WTC11 (cell line): ENCODE measurements at regions not wholly inside any gene's neighbourhood (a gene's known extent, or its start where the extent isn't known, plus 50 kb on each side); places are given as distances from the start of the nearest gene placed in this dataset.

ENCODE experiments used
- ATAC-seq: fragments of 200-7000 bp; cut with Tn5 transposase; 2 replicates; pipeline ENCODE4 v1.10.0; 2021; ENCODE audit warnings: mild to moderate bottlenecking, moderate library complexity
- CTCF ChIA-PET: fragments of 300-600 bp; sonication (Branson Sonifier 250); formaldehyde crosslinking; loops from one replicate; lab custom pipeline; 2021; ENCODE audit warnings: antibody characterized with exemption; lab: Charles Lee
- POLR2A ChIA-PET: fragments of 350-600 bp; sonication (Branson Sonifier 250); formaldehyde crosslinking; loops from one replicate; lab custom pipeline; 2021; ENCODE audit warnings: antibody characterized with exemption; lab: Charles Lee
- DNase-seq: peaks from one replicate; pipeline ENCODE4 v3.0.0; 2021; ENCODE audit warnings: low spot score
- H3K27ac Mint-ChIP-seq: 2 replicates; pipeline ENCODE4 v1.8.0; 2021; ENCODE audit warnings: mixed read lengths
- H3K27me3 Mint-ChIP-seq: 2 replicates; pipeline ENCODE4 v1.8.0; 2021; ENCODE audit warnings: low read depth, mild to moderate bottlenecking, moderate library complexity, mixed read lengths
- H3K36me3 Mint-ChIP-seq: 2 replicates; pipeline ENCODE4 v1.8.0; 2021; ENCODE audit warnings: mixed read lengths
- H3K4me1 Mint-ChIP-seq: 2 replicates; pipeline ENCODE4 v1.8.0; 2022; ENCODE audit warnings: mixed read lengths
- H3K4me3 Mint-ChIP-seq: 2 replicates; pipeline ENCODE4 v1.8.0; 2021; ENCODE audit warnings: mild to moderate bottlenecking, moderate library complexity, mixed read lengths
- H3K9me3 Mint-ChIP-seq: 2 replicates; pipeline ENCODE4 v1.8.0; 2021; ENCODE audit warnings: mixed read lengths
- ATF2 ChIP-seq: sonication (generic); formaldehyde crosslinking; IDR thresholded peaks from 2 replicates; pipeline ENCODE4 v1.8.1; 2022; ENCODE audit warnings: low read depth, missing genetic modification reagents, borderline replicate concordance
- CREB1 ChIP-seq: sonication (generic); formaldehyde crosslinking; IDR thresholded peaks from 2 replicates; pipeline ENCODE4 v1.8.0; 2023; ENCODE audit warnings: mild to moderate bottlenecking, missing genetic modification reagents
- ELF4 ChIP-seq: sonication (generic); formaldehyde crosslinking; IDR thresholded peaks from 2 replicates; pipeline ENCODE4 v1.8.1; 2022; ENCODE audit warnings: low read depth, mild to moderate bottlenecking, moderate library complexity, missing genetic modification reagents
- ESRRA ChIP-seq: sonication (generic); formaldehyde crosslinking; IDR thresholded peaks from 2 replicates; pipeline ENCODE4 v1.8.1; 2022; ENCODE audit warnings: mild to moderate bottlenecking, missing genetic modification reagents, borderline replicate concordance
- FOXP1 ChIP-seq: sonication (generic); formaldehyde crosslinking; IDR thresholded peaks from 2 replicates; pipeline ENCODE4 v1.8.0; 2022; ENCODE audit warnings: missing genetic modification reagents, mild to moderate bottlenecking, moderate library complexity, borderline replicate concordance
- GABPB1 ChIP-seq: sonication (generic); formaldehyde crosslinking; IDR thresholded peaks from 2 replicates; pipeline ENCODE4 v1.8.1; 2023; ENCODE audit warnings: mild to moderate bottlenecking, missing genetic modification reagents
- IRF1 ChIP-seq: sonication (generic); formaldehyde crosslinking; IDR thresholded peaks from 2 replicates; pipeline ENCODE4 v1.8.0; 2023; ENCODE audit warnings: missing genetic modification reagents
- JAZF1 ChIP-seq: fragments of 250-450 bp; sonication (Bioruptor Pico); IDR thresholded peaks from 2 replicates; pipeline ENCODE4 v1.9.0; 2021; ENCODE audit warnings: moderate library complexity, mild to moderate bottlenecking, inconsistent platforms
- NR1H2 ChIP-seq: sonication (generic); formaldehyde crosslinking; IDR thresholded peaks from 2 replicates; pipeline ENCODE4 v1.9.0; 2021; ENCODE audit warnings: mild to moderate bottlenecking, moderate library complexity, missing genetic modification reagents
- SMAD3 ChIP-seq: sonication (generic); formaldehyde crosslinking; IDR thresholded peaks from 2 replicates; pipeline ENCODE4 v1.8.0; 2022; ENCODE audit warnings: missing genetic modification reagents, mild to moderate bottlenecking, borderline replicate concordance
- TEAD4 ChIP-seq: sonication (generic); formaldehyde crosslinking; IDR thresholded peaks from 2 replicates; pipeline ENCODE4 v1.8.0; 2022; ENCODE audit warnings: mild to moderate bottlenecking, missing genetic modification reagents
- TP53 ChIP-seq: sonication (generic); formaldehyde crosslinking; IDR thresholded peaks from 2 replicates; pipeline ENCODE4 v1.8.1; 2023; ENCODE audit warnings: mild to moderate bottlenecking, missing genetic modification reagents
- USF2 ChIP-seq: sonication (generic); formaldehyde crosslinking; IDR thresholded peaks from 2 replicates; pipeline ENCODE4 v1.8.1; 2023; ENCODE audit warnings: mild to moderate bottlenecking, missing genetic modification reagents, moderate library complexity
- ZNF219 ChIP-seq: sonication (generic); formaldehyde crosslinking; IDR thresholded peaks from 2 replicates; pipeline ENCODE4 v1.8.0; 2023; ENCODE audit warnings: missing genetic modification reagents, mild to moderate bottlenecking, borderline replicate concordance
- ZNF416 ChIP-seq: fragments of 250-450 bp; sonication (Bioruptor Pico); IDR thresholded peaks from 2 replicates; pipeline ENCODE4 v1.9.0; 2021; ENCODE audit warnings: mild to moderate bottlenecking, inconsistent platforms
- TF ChIP-seq, protein P1 (sequence below): sonication (generic); formaldehyde crosslinking; IDR thresholded peaks from 2 replicates; pipeline ENCODE4 v1.8.1; 2022; ENCODE audit warnings: mild to moderate bottlenecking, missing genetic modification reagents, moderate library complexity, borderline replicate concordance
- TF ChIP-seq, protein P2 (sequence below): sonication (generic); formaldehyde crosslinking; IDR thresholded peaks from 2 replicates; pipeline ENCODE4 v1.8.0; 2022; ENCODE audit warnings: mild to moderate bottlenecking, missing genetic modification reagents
- TF ChIP-seq, protein P3 (sequence below): sonication (generic); formaldehyde crosslinking; IDR thresholded peaks from 2 replicates; pipeline ENCODE4 v1.8.0; 2022; ENCODE audit warnings: missing genetic modification reagents
- TF ChIP-seq, protein P4 (sequence below): fragments of 250-450 bp; sonication (Bioruptor Pico); IDR thresholded peaks from 2 replicates; pipeline ENCODE4 v1.9.0; 2021; ENCODE audit warnings: moderate library complexity, mild to moderate bottlenecking, inconsistent platforms, borderline replicate concordance

GRCh38 chr13:44695520-44695919 lies 119.4 kb upstream of the TSC22D1 start (continued):
- no peak for TF ChIP-seq IRF1 (CRISPR knock-in tag)

GRCh38 chr13:44694842-44695241 lies 118.7 kb upstream of the TSC22D1 start:
- Mint-ChIP-seq H3K4me1 (no peaks in the 10 kb centered on the region), H3K4me3 (no peak overlapping the region)
- ATAC-seq: no peak
- TF ChIP-seq ATF2 (CRISPR knock-in tag) (no peak), ESRRA (CRISPR knock-in tag) (no peak), FOXP1 (no peak), SMAD3 (CRISPR knock-in tag) (no peak), ZNF219 (CRISPR knock-in tag) (no peak), USF2 (CRISPR knock-in tag) (no peak), CREB1 (CRISPR knock-in tag) (no peak), TP53 (no peak), GABPB1 (CRISPR knock-in tag) (no peak), TEAD4 (CRISPR knock-in tag) (no peak), ZNF416 (CRISPR knock-in tag) (no peak), JAZF1 (CRISPR knock-in tag) (no peak), ELF4 (CRISPR knock-in tag) (no peak), IRF1 (CRISPR knock-in tag) (no peak), NR1H2 (no peak)
- TF ChIP-seq, protein P1, sequence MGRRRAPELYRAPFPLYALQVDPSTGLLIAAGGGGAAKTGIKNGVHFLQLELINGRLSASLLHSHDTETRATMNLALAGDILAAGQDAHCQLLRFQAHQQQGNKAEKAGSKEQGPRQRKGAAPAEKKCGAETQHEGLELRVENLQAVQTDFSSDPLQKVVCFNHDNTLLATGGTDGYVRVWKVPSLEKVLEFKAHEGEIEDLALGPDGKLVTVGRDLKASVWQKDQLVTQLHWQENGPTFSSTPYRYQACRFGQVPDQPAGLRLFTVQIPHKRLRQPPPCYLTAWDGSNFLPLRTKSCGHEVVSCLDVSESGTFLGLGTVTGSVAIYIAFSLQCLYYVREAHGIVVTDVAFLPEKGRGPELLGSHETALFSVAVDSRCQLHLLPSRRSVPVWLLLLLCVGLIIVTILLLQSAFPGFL: no peak
- TF ChIP-seq, protein P2, sequence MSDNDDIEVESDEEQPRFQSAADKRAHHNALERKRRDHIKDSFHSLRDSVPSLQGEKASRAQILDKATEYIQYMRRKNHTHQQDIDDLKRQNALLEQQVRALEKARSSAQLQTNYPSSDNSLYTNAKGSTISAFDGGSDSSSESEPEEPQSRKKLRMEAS: no peak
- TF ChIP-seq, protein P3, sequence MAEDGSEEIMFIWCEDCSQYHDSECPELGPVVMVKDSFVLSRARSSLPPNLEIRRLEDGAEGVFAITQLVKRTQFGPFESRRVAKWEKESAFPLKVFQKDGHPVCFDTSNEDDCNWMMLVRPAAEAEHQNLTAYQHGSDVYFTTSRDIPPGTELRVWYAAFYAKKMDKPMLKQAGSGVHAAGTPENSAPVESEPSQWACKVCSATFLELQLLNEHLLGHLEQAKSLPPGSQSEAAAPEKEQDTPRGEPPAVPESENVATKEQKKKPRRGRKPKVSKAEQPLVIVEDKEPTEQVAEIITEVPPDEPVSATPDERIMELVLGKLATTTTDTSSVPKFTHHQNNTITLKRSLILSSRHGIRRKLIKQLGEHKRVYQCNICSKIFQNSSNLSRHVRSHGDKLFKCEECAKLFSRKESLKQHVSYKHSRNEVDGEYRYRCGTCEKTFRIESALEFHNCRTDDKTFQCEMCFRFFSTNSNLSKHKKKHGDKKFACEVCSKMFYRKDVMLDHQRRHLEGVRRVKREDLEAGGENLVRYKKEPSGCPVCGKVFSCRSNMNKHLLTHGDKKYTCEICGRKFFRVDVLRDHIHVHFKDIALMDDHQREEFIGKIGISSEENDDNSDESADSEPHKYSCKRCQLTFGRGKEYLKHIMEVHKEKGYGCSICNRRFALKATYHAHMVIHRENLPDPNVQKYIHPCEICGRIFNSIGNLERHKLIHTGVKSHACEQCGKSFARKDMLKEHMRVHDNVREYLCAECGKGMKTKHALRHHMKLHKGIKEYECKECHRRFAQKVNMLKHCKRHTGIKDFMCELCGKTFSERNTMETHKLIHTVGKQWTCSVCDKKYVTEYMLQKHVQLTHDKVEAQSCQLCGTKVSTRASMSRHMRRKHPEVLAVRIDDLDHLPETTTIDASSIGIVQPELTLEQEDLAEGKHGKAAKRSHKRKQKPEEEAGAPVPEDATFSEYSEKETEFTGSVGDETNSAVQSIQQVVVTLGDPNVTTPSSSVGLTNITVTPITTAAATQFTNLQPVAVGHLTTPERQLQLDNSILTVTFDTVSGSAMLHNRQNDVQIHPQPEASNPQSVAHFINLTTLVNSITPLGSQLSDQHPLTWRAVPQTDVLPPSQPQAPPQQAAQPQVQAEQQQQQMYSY (CRISPR knock-in tag): no peak
- TF ChIP-seq, protein P4, sequence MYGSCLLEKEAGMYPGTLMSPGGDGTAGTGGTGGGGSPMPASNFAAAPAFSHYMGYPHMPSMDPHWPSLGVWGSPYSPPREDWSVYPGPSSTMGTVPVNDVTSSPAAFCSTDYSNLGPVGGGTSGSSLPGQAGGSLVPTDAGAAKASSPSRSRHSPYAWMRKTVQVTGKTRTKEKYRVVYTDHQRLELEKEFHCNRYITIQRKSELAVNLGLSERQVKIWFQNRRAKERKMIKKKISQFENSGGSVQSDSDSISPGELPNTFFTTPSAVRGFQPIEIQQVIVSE (CRISPR knock-in tag): no peak
- TF ChIP-seq, all 79 proteins: peak for 0
- H3K9me3 Mint-ChIP-seq: peaks cover 3% of the 10 kb centered on the region; the same call in 1 of the 2 replicates
- no peaks in the 10 kb centered on the region for H3K36me3 Mint-ChIP-seq
- H3K27me3 Mint-ChIP-seq: no peaks in the 10 kb centered on the region
- no peak for DNase-seq
- ChIA-PET POLR2A (no interaction called here), CTCF (no interaction called here)
- H3K27ac Mint-ChIP-seq: no peak overlapping the region
